Esophagus muscularis mucosa (tissue), 4 donors: ENCODE measurements at regions not wholly inside any gene's neighbourhood (a gene's known extent, or its start where the extent isn't known, plus 50 kb on each side); places are given as distances from the start of the nearest gene placed in this dataset.
"Not testable (repeated sequence)": the region's sequence is repeated elsewhere in the genome, so short reads cannot be mapped to it uniquely, and the experiment has no call there.

ENCODE experiments used
- DNase-seq: peaks from one replicate; pipeline ENCODE4 v3.0.0-alpha.2; 2017; ENCODE audit errors: extremely low spot score
- H3K27ac ChIP-seq, 4 donors: fragments of 200-600 bp; sonication (generic); replicated peaks in 1 of 4; 1 replicate in 3 of 4; 2 replicates in 1 of 4; pipeline ENCODE4 v1.5.1; 2016 to 2019; ENCODE audit warnings: mild to moderate bottlenecking in 1 of 4
- H3K27me3 ChIP-seq, 4 donors: fragments of 200-600 bp; sonication (generic); one replicate each; pipeline versions ENCODE4 v1.5.1 to v1.6.0; 2016 to 2019
- H3K36me3 ChIP-seq, 4 donors: fragments of 200-600 bp; sonication (generic); one replicate each; pipeline ENCODE4 v1.5.1; 2016 to 2019
- H3K4me1 ChIP-seq, 4 donors: fragments of 200-600 bp; sonication (generic); one replicate each; pipeline ENCODE4 v1.5.1; 2016 to 2019
- H3K4me3 ChIP-seq, 4 donors: fragments of 200-600 bp; sonication (generic); 1 replicate in 2 of 4; 2 replicates in 2 of 4; pipeline ENCODE4 v1.5.1; 2016 to 2019; ENCODE audit warnings: mild to moderate bottlenecking in 4 of 4, moderate library complexity in 1 of 4
- H3K9me3 ChIP-seq, 4 donors: fragments of 200-600 bp; sonication (generic); 1 replicate in 3 of 4; 2 replicates in 1 of 4; pipeline ENCODE4 v1.5.1; 2016 to 2019
- EP300 ChIP-seq: sonication (generic); formaldehyde crosslinking; IDR thresholded peaks from one replicate; pipeline ENCODE4 v1.6.1; 2017; ENCODE audit warnings: antibody characterized with exemption
- POLR2A ChIP-seq: fragments of 450-650 bp; IDR thresholded peaks from one replicate; pipeline ENCODE4 v1.6.1; 2017; ENCODE audit warnings: antibody characterized with exemption, moderate library complexity, mild to moderate bottlenecking, low read depth
- POLR2AphosphoS5 ChIP-seq, 2 donors: sonication (generic); formaldehyde crosslinking; IDR thresholded peaks; one replicate each; pipeline ENCODE4 v1.6.1; 2017; ENCODE audit warnings: antibody characterized with exemption in 2 of 2
- WGBS: methylation state at CpG from one replicate; pipeline ENCODE4 v1.1.5; 2018; 5-methylcytosine and 5-hydroxymethylcytosine counted together
- intact Hi-C: fragments of 100-400 bp; cut with DNase I; formaldehyde crosslinking; loops from one replicate; pipeline ENCODE4 v1.15.1; 2023
- small RNA-seq, 3 donors: library from RNA; depleted of rRNA; stranded (forward); fragments of <200 nt; gene quantifications; one replicate each; pipeline ENCODE3, GENCODE V24; 2016
- TF ChIP-seq, protein P1 (sequence below), 3 experiments: fragments of 200-600 bp in 2 of 3; fragments of 450-650 bp in 1 of 3; sonication (generic) in 2 of 3; IDR thresholded peaks; one replicate each; pipeline ENCODE4 v1.5.1; 2017 to 2019; ENCODE audit warnings: antibody characterized with exemption in 3 of 3, mild to moderate bottlenecking in 2 of 3, moderate library complexity in 1 of 3

GRCh38 chr1:88612292-88612691 is 71.8 kb upstream of the PKN2 start:
- no peak overlapping the region for H3K4me3 ChIP-seq
- H3K36me3 ChIP-seq, result no peaks in the 10 kb centered on the region
- H3K9me3 ChIP-seq, result no peaks in the 10 kb centered on the region
- intact Hi-C loops, result no loop called here
- TF ChIP-seq, protein P1, sequence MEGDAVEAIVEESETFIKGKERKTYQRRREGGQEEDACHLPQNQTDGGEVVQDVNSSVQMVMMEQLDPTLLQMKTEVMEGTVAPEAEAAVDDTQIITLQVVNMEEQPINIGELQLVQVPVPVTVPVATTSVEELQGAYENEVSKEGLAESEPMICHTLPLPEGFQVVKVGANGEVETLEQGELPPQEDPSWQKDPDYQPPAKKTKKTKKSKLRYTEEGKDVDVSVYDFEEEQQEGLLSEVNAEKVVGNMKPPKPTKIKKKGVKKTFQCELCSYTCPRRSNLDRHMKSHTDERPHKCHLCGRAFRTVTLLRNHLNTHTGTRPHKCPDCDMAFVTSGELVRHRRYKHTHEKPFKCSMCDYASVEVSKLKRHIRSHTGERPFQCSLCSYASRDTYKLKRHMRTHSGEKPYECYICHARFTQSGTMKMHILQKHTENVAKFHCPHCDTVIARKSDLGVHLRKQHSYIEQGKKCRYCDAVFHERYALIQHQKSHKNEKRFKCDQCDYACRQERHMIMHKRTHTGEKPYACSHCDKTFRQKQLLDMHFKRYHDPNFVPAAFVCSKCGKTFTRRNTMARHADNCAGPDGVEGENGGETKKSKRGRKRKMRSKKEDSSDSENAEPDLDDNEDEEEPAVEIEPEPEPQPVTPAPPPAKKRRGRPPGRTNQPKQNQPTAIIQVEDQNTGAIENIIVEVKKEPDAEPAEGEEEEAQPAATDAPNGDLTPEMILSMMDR (IDR thresholded peaks at IDR 0.05), result no peak
- TF ChIP-seq EP300 (no peak), POLR2AphosphoS5 (IDR thresholded peaks at IDR 0.05) (no peak), POLR2A (no peak)
- 83% methylated on average over 2 of the region's 2 CpGs for WGBS
- H3K27me3 ChIP-seq, result no peaks in the 10 kb centered on the region
- no peaks in the 10 kb centered on the region for H3K4me1 ChIP-seq
- no peak overlapping the region for H3K27ac ChIP-seq
- no peak for DNase-seq

DNA sequence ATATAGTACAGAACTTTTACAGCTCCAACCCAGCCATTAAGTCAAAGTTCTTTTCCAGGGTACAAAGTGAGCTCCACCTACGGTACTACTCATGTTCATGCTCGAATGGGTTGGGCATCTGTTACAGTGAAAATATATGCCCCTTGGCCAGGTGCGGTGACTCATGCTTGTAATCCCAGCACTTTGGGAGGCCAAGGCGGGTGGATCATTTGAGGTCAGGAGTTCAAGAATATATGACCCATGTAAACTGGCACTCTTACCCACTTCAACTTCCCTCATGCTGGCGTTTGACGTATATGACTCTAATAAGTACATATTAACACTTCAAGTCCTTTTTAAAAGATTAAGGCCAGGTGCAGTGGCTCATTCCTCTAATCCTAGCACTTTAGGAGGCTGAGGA is 71.3 kb upstream of the PKN2 start:
- intact Hi-C loops, result no loop called here
- 86% methylated on average over 6 of the region's 6 CpGs for WGBS
- no peak for DNase-seq
- Histone ChIP-seq H3K4me3 (no peak overlapping the region), H3K27ac (no peak overlapping the region), H3K36me3 (no peaks in the 10 kb centered on the region), H3K27me3 (no peaks in the 10 kb centered on the region), H3K4me1 (no peaks in the 10 kb centered on the region), H3K9me3 (no peaks in the 10 kb centered on the region)
- TF ChIP-seq, protein P1 (IDR thresholded peaks at IDR 0.05), result no peak
- no peak for TF ChIP-seq EP300

DNA sequence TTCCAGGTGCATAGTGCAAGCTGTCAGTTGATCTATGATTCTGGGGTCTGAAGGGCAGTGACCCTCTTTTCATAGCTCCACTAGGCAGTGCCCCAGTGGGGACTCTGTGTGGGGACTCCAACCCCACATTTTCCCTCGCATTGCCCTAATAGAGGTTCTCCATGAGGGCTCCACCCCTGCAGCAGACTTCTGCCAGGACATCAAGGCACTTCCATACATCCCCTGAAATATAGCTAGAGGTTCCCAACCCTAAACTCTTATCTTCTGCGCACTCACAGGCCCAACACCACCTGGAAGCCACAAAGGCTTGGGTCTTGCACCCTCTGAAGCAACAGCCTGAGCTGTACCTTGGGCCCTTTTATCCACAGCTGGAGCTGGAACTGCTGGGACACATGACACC is 65.7 kb upstream of the PKN2 start:
- Histone ChIP-seq H3K36me3 (no peaks in the 10 kb centered on the region), H3K27me3 (no peaks in the 10 kb centered on the region), H3K4me3 (no peak overlapping the region), H3K4me1 (no peaks in the 10 kb centered on the region), H3K9me3 (peaks cover 0 to 21% (median 11%) of the 10 kb centered on the region in 4 donors), H3K27ac (no peak overlapping the region)
- no peak for DNase-seq
- WGBS, result 100% methylated on average over 1 of the region's 2 CpGs
- TF ChIP-seq, protein P1 (IDR thresholded peaks at IDR 0.05), result no peak
- TF ChIP-seq EP300 (no peak), POLR2AphosphoS5 (IDR thresholded peaks at IDR 0.05) (no peak), POLR2A (no peak)
- intact Hi-C loops, result no loop called here

GRCh38 chr1:88623101-88623500 is 61.0 kb upstream of the PKN2 start:
- H3K36me3 ChIP-seq, H3K27ac ChIP-seq, H3K27me3 ChIP-seq, H3K4me3 ChIP-seq, H3K4me1 ChIP-seq, DNase-seq, intact Hi-C loops: not testable (repeated sequence)
- 84% methylated on average over 1 of the region's 1 CpG for WGBS
- H3K9me3 ChIP-seq, result peaks cover 0 to 19% (median 10%) of the 10 kb centered on the region in 4 donors

Small RNAs in the stretch of these regions (small RNA-seq; reads per million reads assigned to genes)
- gene AL049861.1, result 0 reads per million in 3 donors
- 0 reads per million in 3 donors for gene RF02271
- 0 reads per million in 3 donors for gene RN7SL583P
- 0 reads per million in 3 donors for gene RNA5SP52
